Posterior cingulate gyrus (tissue), 11 donors: ENCODE measurements at regions not wholly inside any gene's neighbourhood (a gene's known extent, or its start where the extent isn't known, plus 50 kb on each side); places are given as distances from the start of the nearest gene placed in this dataset.
"Not testable (repeated sequence)": the region's sequence is repeated elsewhere in the genome, so short reads cannot be mapped to it uniquely, and the experiment has no call there.

ENCODE experiments used
- DNase-seq, 10 donors: peaks; one replicate each; pipeline versions ENCODE4 v3.0.0 to v3.0.0-alpha.2; 2020 to 2021; ENCODE audit warnings: mixed read lengths in 3 of 10
- intact Hi-C: fragments of 100-400 bp; cut with DNase I; formaldehyde crosslinking; loops from one replicate; pipeline ENCODE4 v1.15.1; 2023

- no peak for DNase-seq
- intact Hi-C loops: no loop called here
Measured at GRCh38 chr18:23311351-23312121, 141.6 kb upstream of the RIOK3 start.

- no peak for DNase-seq
- intact Hi-C loops: no loop called here
Measured at GRCh38 chr18:23313379-23313778, 139.7 kb upstream of the RIOK3 start.

- no peak for DNase-seq
- intact Hi-C loops: no loop called here
Measured at GRCh38 chr18:23314672-23315071, 138.4 kb upstream of the RIOK3 start.

GRCh38 chr18:23316316-23316715, 136.8 kb upstream of the RIOK3 start:
- intact Hi-C loops: no loop called here
- DNase-seq: no peak

DNA sequence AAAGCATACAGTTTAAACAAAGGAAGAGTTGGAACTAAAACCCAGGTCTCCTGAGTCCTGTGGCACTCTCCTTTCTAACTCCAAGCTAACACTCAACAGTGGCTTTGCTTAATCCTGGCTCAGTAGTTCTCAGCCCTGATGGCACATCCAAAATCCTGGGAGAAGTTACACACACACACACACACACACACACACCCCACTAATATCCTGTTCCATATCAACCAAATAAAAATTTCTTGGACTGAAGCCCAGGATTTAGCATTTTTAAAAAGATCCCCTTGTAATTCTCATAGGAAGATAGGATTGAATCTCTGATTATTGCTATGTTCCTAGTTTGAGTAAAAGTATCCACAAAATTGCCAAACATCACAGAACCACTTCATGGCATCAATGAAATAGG, 136.1 kb upstream of the RIOK3 start:
- intact Hi-C loops: no loop called here

DNA sequence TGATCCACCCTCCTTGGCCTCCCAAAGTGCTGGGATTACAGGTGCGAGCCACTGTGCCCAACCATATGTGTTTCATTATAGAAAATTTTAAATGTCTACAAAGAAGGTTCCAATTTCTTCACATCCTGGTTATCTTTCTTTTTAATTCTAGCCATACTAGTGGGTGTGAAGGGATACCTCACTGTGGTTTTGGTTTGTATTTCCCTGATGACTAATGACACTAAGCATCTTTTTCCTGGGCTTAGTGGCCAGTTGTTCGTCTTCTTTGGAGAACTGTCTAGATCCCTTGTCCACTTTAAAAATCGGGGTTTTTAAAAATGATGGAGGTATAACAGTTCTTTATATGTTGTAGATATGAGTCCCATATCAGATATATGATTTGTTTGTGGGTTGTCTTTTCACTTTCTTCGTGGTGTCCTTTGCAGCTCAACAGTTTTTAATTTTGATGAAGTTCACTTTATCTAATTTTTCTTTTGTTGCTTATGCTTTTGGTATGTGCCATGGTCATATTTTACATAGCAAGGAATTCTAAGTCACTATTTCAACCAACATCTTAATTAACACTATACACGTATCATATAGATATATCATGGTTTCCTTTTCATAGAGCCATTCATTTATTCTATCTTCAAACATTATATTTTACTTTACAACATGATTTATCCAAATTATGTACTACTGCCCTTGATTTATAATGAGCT, 135.0 kb upstream of the RIOK3 start:
- no peak for DNase-seq
- intact Hi-C loops: no loop called here

More for the DNA sequence above, 136.1 kb upstream of the RIOK3 start:
- DNase-seq: no peak

GRCh38 chr18:23320709-23321236, 132.3 kb upstream of the RIOK3 start:
- intact Hi-C loops: no loop called here
- no peak for DNase-seq

GRCh38 chr18:23321996-23322395, 131.1 kb upstream of the RIOK3 start:
- no peak for DNase-seq
- intact Hi-C loops: no loop called here

- intact Hi-C loops: no loop called here
- no peak for DNase-seq
Measured at GRCh38 chr18:23324056-23324811, 128.9 kb upstream of the RIOK3 start.

- DNase-seq: no peak
- intact Hi-C loops: no loop called here
Measured at GRCh38 chr18:23324861-23325260, 128.2 kb upstream of the RIOK3 start.

GRCh38 chr18:23329671-23330070, 123.4 kb upstream of the RIOK3 start:
- DNase-seq, intact Hi-C loops: not testable (repeated sequence)

- no peak for DNase-seq
- intact Hi-C loops: no loop called here
Measured at GRCh38 chr18:23330423-23330822, 122.7 kb upstream of the RIOK3 start.

- DNase-seq: no peak
- intact Hi-C loops: no loop called here
Measured at GRCh38 chr18:23331091-23331920, 121.8 kb upstream of the RIOK3 start.

- no peak for DNase-seq
- intact Hi-C loops: no loop called here
Measured at GRCh38 chr18:23332356-23332755, 120.7 kb upstream of the RIOK3 start.

DNA sequence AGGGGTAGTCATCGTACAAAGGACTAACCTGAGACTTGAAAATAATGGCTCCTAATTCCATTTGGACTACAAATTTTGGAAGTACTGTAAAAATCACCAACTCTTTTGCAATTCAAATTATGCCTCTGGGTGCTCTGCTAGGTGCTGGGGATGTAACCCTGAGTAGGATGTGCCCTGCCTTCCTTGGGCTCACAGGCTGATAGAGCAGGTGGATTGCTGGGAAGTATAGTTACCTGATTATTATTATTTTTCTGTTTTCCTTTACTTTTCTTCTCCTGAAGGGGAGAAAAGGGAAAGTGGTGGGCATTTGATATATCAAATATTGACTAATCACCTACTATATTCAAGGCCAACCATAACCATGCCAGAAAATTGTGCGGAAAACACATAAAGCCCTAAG, 119.3 kb upstream of the RIOK3 start:
- no peak for DNase-seq
- intact Hi-C loops: no loop called here

DNA sequence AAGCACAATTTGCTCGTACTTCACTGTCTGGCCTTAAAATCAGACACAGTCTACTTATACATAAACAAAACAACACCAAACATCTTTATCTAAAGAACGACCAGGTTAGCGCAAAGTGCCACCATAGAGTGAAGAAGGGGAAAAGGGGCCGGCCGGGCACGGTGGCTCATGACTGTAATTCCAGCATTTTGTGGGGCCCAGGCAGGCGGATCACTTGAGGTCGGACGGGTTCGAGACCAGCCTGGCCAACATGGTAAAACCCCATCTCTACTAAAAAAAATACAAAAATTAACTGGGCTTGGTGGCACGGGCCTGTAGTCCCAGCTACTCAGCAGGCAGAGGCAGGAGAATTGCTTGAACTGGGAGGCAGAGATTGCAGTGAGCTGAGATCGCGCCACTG, 118.5 kb upstream of the RIOK3 start:
- no peak for DNase-seq

GRCh38 chr18:23336101-23336500, 117.0 kb upstream of the RIOK3 start:
- intact Hi-C loops: no loop called here
- no peak for DNase-seq

More for the DNA sequence above, 118.5 kb upstream of the RIOK3 start:
- intact Hi-C loops: no loop called here

GRCh38 chr18:23337599-23338444, 115.3 kb upstream of the RIOK3 start:
- DNase-seq: no peak
- intact Hi-C loops: no loop called here

GRCh38 chr18:23340661-23341060, 112.4 kb upstream of the RIOK3 start:
- intact Hi-C loops: no loop called here
- DNase-seq: no peak
